ENCODE measurements at regions not wholly inside any gene's neighbourhood (a gene's known extent, or its start where the extent isn't known, plus 50 kb on each side); places are given as distances from the start of the nearest gene placed in this dataset.

DNA sequence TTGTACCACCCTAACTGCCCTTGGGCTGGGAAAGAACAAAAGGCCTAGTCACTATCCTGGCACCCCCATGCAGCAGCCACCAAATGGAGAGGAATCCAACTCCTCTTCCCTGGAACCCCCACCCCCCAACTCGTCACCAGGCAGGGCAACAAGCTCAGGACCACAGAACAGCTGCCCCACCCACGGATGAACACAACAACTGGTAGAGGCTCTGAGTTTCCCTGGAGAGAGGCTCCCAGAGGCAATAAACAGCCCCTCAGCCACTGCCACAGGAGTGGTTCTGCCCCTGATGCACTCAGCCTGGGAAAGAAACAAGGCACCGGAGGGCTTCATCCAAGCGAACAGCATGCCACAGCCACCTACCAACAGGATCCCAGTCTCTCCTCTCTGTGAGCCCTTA lies 778.4 kb upstream of the FAT3 start:
- no peak for TF ChIP-seq POLR2AphosphoS5 (IDR thresholded peaks at IDR 0.05)
- TF ChIP-seq, protein P1, sequence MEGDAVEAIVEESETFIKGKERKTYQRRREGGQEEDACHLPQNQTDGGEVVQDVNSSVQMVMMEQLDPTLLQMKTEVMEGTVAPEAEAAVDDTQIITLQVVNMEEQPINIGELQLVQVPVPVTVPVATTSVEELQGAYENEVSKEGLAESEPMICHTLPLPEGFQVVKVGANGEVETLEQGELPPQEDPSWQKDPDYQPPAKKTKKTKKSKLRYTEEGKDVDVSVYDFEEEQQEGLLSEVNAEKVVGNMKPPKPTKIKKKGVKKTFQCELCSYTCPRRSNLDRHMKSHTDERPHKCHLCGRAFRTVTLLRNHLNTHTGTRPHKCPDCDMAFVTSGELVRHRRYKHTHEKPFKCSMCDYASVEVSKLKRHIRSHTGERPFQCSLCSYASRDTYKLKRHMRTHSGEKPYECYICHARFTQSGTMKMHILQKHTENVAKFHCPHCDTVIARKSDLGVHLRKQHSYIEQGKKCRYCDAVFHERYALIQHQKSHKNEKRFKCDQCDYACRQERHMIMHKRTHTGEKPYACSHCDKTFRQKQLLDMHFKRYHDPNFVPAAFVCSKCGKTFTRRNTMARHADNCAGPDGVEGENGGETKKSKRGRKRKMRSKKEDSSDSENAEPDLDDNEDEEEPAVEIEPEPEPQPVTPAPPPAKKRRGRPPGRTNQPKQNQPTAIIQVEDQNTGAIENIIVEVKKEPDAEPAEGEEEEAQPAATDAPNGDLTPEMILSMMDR (IDR thresholded peaks at IDR 0.05): no peak
